Loucy (cell line): ENCODE measurements at regions not wholly inside any gene's neighbourhood (a gene's known extent, or its start where the extent isn't known, plus 50 kb on each side); places are given as distances from the start of the nearest gene placed in this dataset.

Experiments
- CTCF ChIP-seq: fragments of 200-600 bp; sonication (generic); conservative IDR thresholded peaks from 2 replicates; pipeline ENCODE4 v1.5.1; 2014; ENCODE audit warnings: mild to moderate bottlenecking, antibody characterized with exemption, low read length
- EZH2phosphoT487 ChIP-seq: fragments of 200-600 bp; IDR thresholded peaks from 2 replicates; pipeline ENCODE4 v1.6.1; 2018; ENCODE audit warnings: antibody characterized with exemption, mild to moderate bottlenecking, moderate library complexity, borderline replicate concordance

- no peak for TF ChIP-seq CTCF
- no peak for TF ChIP-seq EZH2phosphoT487
Measured at GRCh38 chr18:61085036-61085435, 248.2 kb upstream of the CDH20 start.
